SK-N-MC (cell line): ENCODE measurements at regions not wholly inside any gene's neighbourhood (a gene's known extent, or its start where the extent isn't known, plus 50 kb on each side); places are given as distances from the start of the nearest gene placed in this dataset.

Experiments
- EZH2 ChIP-seq: fragments of 200-600 bp; sonication (generic); IDR thresholded peaks from one replicate; pipeline ENCODE4 v1.6.1; 2017; ENCODE audit warnings: antibody characterized with exemption
- FOXP2 ChIP-seq: optimal IDR thresholded peaks from 2 replicates; pipeline ENCODE3; 2011; ENCODE audit warnings: mild to moderate bottlenecking, moderate library complexity; ENCODE audit not compliant: insufficient read depth; ENCODE audit errors: extremely low read length, control extremely low read depth
- POLR2AphosphoS5 ChIP-seq: IDR thresholded peaks from 2 replicates; pipeline ENCODE4 v1.6.1; 2012; ENCODE audit warnings: mild to moderate bottlenecking, low read depth, low read length, borderline replicate concordance

GRCh38 chr2:174690026-174690425 is 74.2 kb downstream of the CHRNA1 start:
- TF ChIP-seq POLR2AphosphoS5 (no peak), EZH2 (no peak), FOXP2 (no peak)
